HepG2 (cell line): ENCODE measurements at regions not wholly inside any gene's neighbourhood (a gene's known extent, or its start where the extent isn't known, plus 50 kb on each side); places are given as distances from the start of the nearest gene placed in this dataset.

Source experiments
- ATAC-seq: fragments of 200-7000 bp; cut with Tn5 transposase; 3 replicates; pipeline ENCODE4 v1.9.1; 2020; ENCODE audit warnings: mild to moderate bottlenecking, moderate library complexity
- BruUV-seq: library from RNA; stranded (reverse); fragments of 400-500 nt; replicated peaks from 2 replicates; lab custom pipeline; 2021; lab: Mats Ljungman, UMichigan
- CTCF ChIA-PET: fragments of 300-600 bp; formaldehyde crosslinking; extraction: SDS; loops from one replicate; lab custom pipeline; 2021; ENCODE audit warnings: low total read pairs, inconsistent platforms, low intra/inter-chr PET ratio; lab: Yijun Ruan, JAX
- POLR2A ChIA-PET: fragments of 350-600 bp; sonication (Branson Sonifier 250); formaldehyde crosslinking; loops from one replicate; lab custom pipeline; 2020; ENCODE audit warnings: antibody characterized with exemption, inconsistent platforms; lab: Yijun Ruan, JAX
- DNase-seq: peaks from one replicate; pipeline ENCODE4 v3.0.0-alpha.2; 2015; ENCODE audit warnings: low spot score
- FAIRE-seq: peaks from 3 replicates; lab custom pipeline; 2011; peaks lifted over from hg19 to GRCh38; lab: Jason Lieb, UNC
- H2AFZ ChIP-seq: one replicate; pipeline ENCODE4 v1.6.1; 2011; ENCODE audit warnings: low read length, inconsistent platforms
- H3K27ac ChIP-seq: fragments of 300-600 bp; 3 replicates; pipeline ENCODE4 v1.8.0; 2011; ENCODE audit warnings: mixed run types, mild to moderate bottlenecking, mixed read lengths, low read length, inconsistent platforms; ENCODE audit not compliant: insufficient read depth; ENCODE audit errors: extremely low read length
- H3K27me3 ChIP-seq, 2 experiments: fragments of 200-600 bp in 1 of 2; 2 replicates in 1 of 2; 3 replicates in 1 of 2; pipeline versions ENCODE4 v1.6.0 to v1.8.0; 2011; ENCODE audit warnings: low read length in 2 of 2, mild to moderate bottlenecking in 2 of 2, moderate library complexity in 2 of 2, inconsistent platforms in 1 of 2; ENCODE audit not compliant: insufficient read depth in 2 of 2, control insufficient read depth in 1 of 2
- H3K36me3 ChIP-seq, 2 experiments: fragments of 200-600 bp in 1 of 2; replicated peaks in 1 of 2; 2 replicates in 1 of 2; 3 replicates in 1 of 2; pipeline versions ENCODE4 v1.5.1 to v1.8.0; 2011; ENCODE audit warnings: low read length in 2 of 2, inconsistent platforms in 1 of 2; ENCODE audit not compliant: insufficient read depth in 2 of 2, control insufficient read depth in 1 of 2
- H3K4me1 ChIP-seq: 2 replicates; pipeline ENCODE4 v1.5.1; 2012; ENCODE audit warnings: low read length, inconsistent platforms; ENCODE audit not compliant: insufficient read depth
- H3K4me2 ChIP-seq: 2 replicates; pipeline ENCODE4 v1.6.0; 2011; ENCODE audit warnings: low read depth, low read length, inconsistent platforms
- H3K4me3 ChIP-seq, 3 experiments: fragments of 200-600 bp in 1 of 3; sonication (generic), shearing (Covaris generic) in 1 of 3; replicated peaks in 1 of 3; 2 replicates each; pipeline ENCODE4 v1.5.1; 2011 to 2016; ENCODE audit warnings: low read length in 3 of 3, inconsistent platforms in 2 of 3, low read depth in 2 of 3, mild to moderate bottlenecking in 2 of 3, control low read depth in 1 of 3, mixed read lengths in 1 of 3; ENCODE audit not compliant: insufficient read depth in 1 of 3
- H3K79me2 ChIP-seq: one replicate; pipeline ENCODE4 v1.6.1; 2011; ENCODE audit warnings: low read length, inconsistent platforms; ENCODE audit not compliant: insufficient read depth
- H3K9ac ChIP-seq: 2 replicates; pipeline ENCODE4 v1.6.0; 2011; ENCODE audit warnings: mild to moderate bottlenecking, low read depth, low read length, inconsistent platforms; ENCODE audit not compliant: insufficient read depth
- H3K9me3 ChIP-seq: 2 replicates; pipeline ENCODE4 v1.5.1; 2012; ENCODE audit warnings: mild to moderate bottlenecking, low read length
- H4K20me1 ChIP-seq: 2 replicates; pipeline ENCODE4 v1.6.0; 2011; ENCODE audit warnings: inconsistent platforms, mild to moderate bottlenecking, low read length, moderate library complexity; ENCODE audit not compliant: insufficient read depth
- CEBPB ChIP-seq: IDR thresholded peaks from 2 replicates; pipeline ENCODE4 v1.6.1; 2011; ENCODE audit warnings: low read depth, low read length, improper control_type of control experiment, borderline replicate concordance
- DNMT3B ChIP-seq: conservative IDR thresholded peaks from 2 replicates; pipeline ENCODE4 v1.6.1; 2016; ENCODE audit warnings: missing biosample characterization, control low read depth
- MLLT10 ChIP-seq: sonication (generic); formaldehyde crosslinking; IDR thresholded peaks from 2 replicates; pipeline ENCODE4 v1.4.0; 2020; ENCODE audit warnings: missing genetic modification reagents
- ZNF317 ChIP-seq: sonication (generic); formaldehyde crosslinking; IDR thresholded peaks from 2 replicates; pipeline ENCODE4 v1.5.0; 2020; ENCODE audit warnings: mild to moderate bottlenecking, missing genetic modification reagents
- WGBS: methylation state at CpG from one replicate; pipeline ENCODE4 v1.1.6; 2017; ENCODE audit warnings: low lambda C conversion rate; 5-methylcytosine and 5-hydroxymethylcytosine counted together
- in situ Hi-C: cut with HindIII; loops from 2 replicates; pipeline ENCODE4 v1.10.0; 2017; ENCODE audit warnings: low pct_unique_long_range_greater_than_20kb; ENCODE audit not compliant: extremely low pct_ligation_motif_present
- intact Hi-C: fragments of 100-400 bp; cut with micrococcal nuclease; formaldehyde crosslinking; loops from one replicate; pipeline ENCODE4 v1.10.0; 2022; ENCODE audit not compliant: unreplicated experiment

DNA sequence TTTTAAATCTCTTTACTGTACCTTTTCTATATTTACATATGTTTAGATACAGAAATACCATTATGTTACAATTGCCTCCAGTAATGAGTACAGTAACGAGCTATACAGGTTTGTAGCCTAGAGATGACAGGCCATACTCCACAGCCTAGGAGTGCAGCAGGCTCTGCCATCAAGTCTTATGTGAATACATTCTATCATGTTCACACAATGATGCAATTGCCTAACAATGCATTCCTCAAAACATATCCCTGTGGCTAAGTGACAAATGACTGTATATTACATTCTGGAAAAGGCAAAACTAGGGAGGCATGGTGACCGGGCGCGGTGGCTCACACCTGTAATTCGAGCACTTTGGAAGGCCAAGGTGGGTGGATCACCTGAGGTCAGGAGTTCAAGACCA is 192.4 kb upstream of the IGF1R start:
- H3K27ac ChIP-seq: no peak overlapping the region
- peak; percentile 21; the same call in 1 of the 2 replicates for TF ChIP-seq CEBPB
- TF ChIP-seq DNMT3B (CRISPR knock-in tag): no peak
- TF ChIP-seq, all 625 proteins: peak for 1
- Histone ChIP-seq H3K4me2 (no peak overlapping the region), H3K79me2 (no peaks in the 10 kb centered on the region), H3K9ac (no peak overlapping the region), H3K9me3 (no peaks in the 10 kb centered on the region), H2AFZ (no peak overlapping the region), H3K4me1 (no peaks in the 10 kb centered on the region), H3K4me3 (no peak overlapping the region), H4K20me1 (no peaks in the 10 kb centered on the region), H3K27me3 (0 out of 5 replicates have a peak, but pooled peaks cover 0 to 3% of the 10 kb centered on the region in 2 experiments), H3K36me3 (no peaks in the 10 kb centered on the region)
- intact Hi-C loops: no loop called here
- BruUV-seq: no TSS peak
- no peak for DNase-seq
- WGBS: 46% methylated on average over 5 of the region's 5 CpGs
- in situ Hi-C loops: no loop called here
- FAIRE-seq: no peak
- no peak for ATAC-seq
- POLR2A ChIA-PET: no interaction called here
- CTCF ChIA-PET: no interaction called here

DNA sequence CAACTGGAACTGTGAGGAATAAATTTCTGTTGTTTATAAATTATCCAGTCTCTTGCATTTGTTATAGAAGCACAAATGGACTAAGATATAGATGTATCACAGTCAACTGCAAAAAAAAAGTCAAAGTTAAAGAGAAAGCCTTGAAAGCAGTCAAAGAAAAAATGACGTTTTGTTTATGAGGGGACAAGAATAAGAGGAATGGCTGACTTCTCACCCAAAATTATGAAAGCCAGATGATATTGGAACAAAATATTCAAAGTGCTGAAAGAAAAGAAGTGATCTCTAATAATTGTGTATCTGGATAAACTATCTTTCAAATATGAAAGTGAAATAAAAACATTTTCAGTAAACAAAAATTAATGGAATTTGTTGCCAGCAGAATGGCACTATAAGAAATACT is 171.8 kb upstream of the IGF1R start:
- Histone ChIP-seq H3K79me2 (no peaks in the 10 kb centered on the region), H3K9me3 (peaks cover 21% of the 10 kb centered on the region), H3K9ac (no peak overlapping the region), H3K4me3 (no peak overlapping the region)
- POLR2A ChIA-PET: no interaction called here
- TF ChIP-seq ZNF317 (CRISPR knock-in tag) (peak; percentile 99), MLLT10 (no peak)
- TF ChIP-seq, all 625 proteins: peak for 1
- FAIRE-seq: no peak
- H3K4me2 ChIP-seq: no peak overlapping the region
- peaks cover 1 to 22% of the 10 kb centered on the region in 2 experiments; a peak in 2 of 5 replicates for H3K27me3 ChIP-seq
- CTCF ChIA-PET: no interaction called here
- no peak overlapping the region for H3K27ac ChIP-seq
- no peak for DNase-seq
- in situ Hi-C loops: no loop called here
- ATAC-seq: no peak
- intact Hi-C loops: no loop called here
- H3K36me3 ChIP-seq: no peaks in the 10 kb centered on the region
- H2AFZ ChIP-seq: no peak overlapping the region
- H3K4me1 ChIP-seq: no peaks in the 10 kb centered on the region
- H4K20me1 ChIP-seq: no peaks in the 10 kb centered on the region
- no TSS peak for BruUV-seq
- WGBS: 0% methylated on average over 1 of the region's 1 CpG
